Karpas-422 (cell line): ENCODE measurements at regions not wholly inside any gene's neighbourhood (a gene's known extent, or its start where the extent isn't known, plus 50 kb on each side); places are given as distances from the start of the nearest gene placed in this dataset.

ENCODE experiments used
- DNase-seq: peaks from one replicate; pipeline ENCODE4 v3.0.0-alpha.2; 2015
- H2AFZ ChIP-seq: fragments of 200-600 bp; sonication (generic); 2 replicates; pipeline ENCODE4 v1.6.1; 2014; ENCODE audit warnings: antibody characterized with exemption, low read length, mixed read lengths
- H3K27ac ChIP-seq: fragments of 200-600 bp; sonication (generic); 2 replicates; pipeline ENCODE4 v1.5.1; 2014; ENCODE audit warnings: mild to moderate bottlenecking, low read length, moderate library complexity
- H3K27me3 ChIP-seq: fragments of 200-600 bp; sonication (generic); 2 replicates; pipeline ENCODE4 v1.6.1; 2014; ENCODE audit warnings: low read length, mixed read lengths
- H3K36me3 ChIP-seq: fragments of 200-600 bp; sonication (generic); 2 replicates; pipeline ENCODE4 v1.6.1; 2014; ENCODE audit warnings: low read length, mixed read lengths; ENCODE audit not compliant: insufficient read depth
- H3K4me1 ChIP-seq: fragments of 200-600 bp; sonication (generic); 2 replicates; pipeline ENCODE4 v1.6.1; 2014; ENCODE audit warnings: mild to moderate bottlenecking, low read length, mixed read lengths
- H3K4me2 ChIP-seq: fragments of 200-600 bp; sonication (generic); 2 replicates; pipeline ENCODE4 v1.6.1; 2014; ENCODE audit warnings: low read length, low read depth, mild to moderate bottlenecking; ENCODE audit not compliant: poor library complexity, severe bottlenecking
- H3K4me3 ChIP-seq: fragments of 200-600 bp; sonication (generic); 2 replicates; pipeline ENCODE4 v1.5.1; 2014; ENCODE audit warnings: mild to moderate bottlenecking, antibody characterized with exemption, low read length, mixed read lengths
- H3K79me2 ChIP-seq: fragments of 200-600 bp; sonication (generic); 2 replicates; pipeline ENCODE4 v1.6.1; 2014; ENCODE audit warnings: mild to moderate bottlenecking, low read length, mixed read lengths
- H3K9ac ChIP-seq: fragments of 200-600 bp; sonication (generic); 2 replicates; pipeline ENCODE4 v1.6.0; 2014; ENCODE audit warnings: low read length
- H3K9me2 ChIP-seq: fragments of 200-600 bp; sonication (generic), shearing (Covaris generic); replicated peaks from 2 replicates; pipeline ENCODE4 v1.6.0; 2014; ENCODE audit warnings: mild to moderate bottlenecking, low read length, moderate library complexity; ENCODE audit not compliant: insufficient read depth
- H3K9me3 ChIP-seq: fragments of 300-700, 200-600 bp; sonication (generic); 2 replicates; pipeline ENCODE4 v1.6.1; 2014; ENCODE audit warnings: low read length, mixed read lengths
- H4K20me1 ChIP-seq: fragments of 200-600 bp; sonication (generic); 2 replicates; pipeline ENCODE4 v1.6.1; 2014; ENCODE audit warnings: mild to moderate bottlenecking, antibody characterized with exemption, low read length, low read depth; ENCODE audit not compliant: insufficient read depth

- Histone ChIP-seq H3K27me3 (no peaks in the 10 kb centered on the region), H2AFZ (no peak overlapping the region), H3K4me1 (no peaks in the 10 kb centered on the region), H3K27ac (no peak overlapping the region), H3K9me3 (peaks cover 25% of the 10 kb centered on the region), H3K79me2 (no peaks in the 10 kb centered on the region), H3K9ac (no peak overlapping the region), H3K4me2 (no peak overlapping the region), H3K36me3 (no peaks in the 10 kb centered on the region), H3K4me3 (no peak overlapping the region), H4K20me1 (no peaks in the 10 kb centered on the region), H3K9me2 (no peaks in the 10 kb centered on the region)
- DNase-seq, result no peak
These were observed 273.4 kb upstream of the CDH7 start for GRCh38 chr18:65477455-65477854.

GRCh38 chr18:65468881-65469280 lies 281.9 kb upstream of the CDH7 start:
- DNase-seq, result no peak
- no peak overlapping the region for H3K9ac ChIP-seq
- no peak overlapping the region for H3K4me2 ChIP-seq
- H3K4me1 ChIP-seq, result no peaks in the 10 kb centered on the region
- H3K27ac ChIP-seq, result no peak overlapping the region
- H3K9me3 ChIP-seq, result peaks cover 39% of the 10 kb centered on the region
- no peak overlapping the region for H3K4me3 ChIP-seq
- H2AFZ ChIP-seq, result no peak overlapping the region
- H3K9me2 ChIP-seq, result no peaks in the 10 kb centered on the region
- no peaks in the 10 kb centered on the region for H3K27me3 ChIP-seq
- no peaks in the 10 kb centered on the region for H3K36me3 ChIP-seq
- no peaks in the 10 kb centered on the region for H3K79me2 ChIP-seq
- no peaks in the 10 kb centered on the region for H4K20me1 ChIP-seq

- Histone ChIP-seq H3K9me3 (peaks cover 40% of the 10 kb centered on the region), H3K9ac (no peak overlapping the region), H3K9me2 (no peaks in the 10 kb centered on the region), H3K27ac (no peak overlapping the region), H3K4me3 (no peak overlapping the region), H3K27me3 (no peaks in the 10 kb centered on the region), H3K4me1 (no peaks in the 10 kb centered on the region), H4K20me1 (no peaks in the 10 kb centered on the region), H3K36me3 (no peaks in the 10 kb centered on the region), H3K79me2 (no peaks in the 10 kb centered on the region), H3K4me2 (no peak overlapping the region), H2AFZ (no peak overlapping the region)
- no peak for DNase-seq
These were observed 286.5 kb upstream of the CDH7 start for GRCh38 chr18:65464361-65464760.

GRCh38 chr18:65459741-65460140 lies 291.1 kb upstream of the CDH7 start:
- no peaks in the 10 kb centered on the region for H3K36me3 ChIP-seq
- no peaks in the 10 kb centered on the region for H3K9me2 ChIP-seq
- H3K27ac ChIP-seq, result no peak overlapping the region
- H2AFZ ChIP-seq, result no peak overlapping the region
- no peak for DNase-seq
- no peaks in the 10 kb centered on the region for H3K27me3 ChIP-seq
- H3K4me2 ChIP-seq, result no peak overlapping the region
- H4K20me1 ChIP-seq, result no peaks in the 10 kb centered on the region
- no peaks in the 10 kb centered on the region for H3K79me2 ChIP-seq
- H3K9ac ChIP-seq, result no peak overlapping the region
- H3K4me1 ChIP-seq, result no peaks in the 10 kb centered on the region
- peaks cover 31% of the 10 kb centered on the region for H3K9me3 ChIP-seq
- no peak overlapping the region for H3K4me3 ChIP-seq

GRCh38 chr18:65458871-65459270 lies 291.9 kb upstream of the CDH7 start:
- Histone ChIP-seq H3K79me2 (no peaks in the 10 kb centered on the region), H3K9me3 (peaks cover 30% of the 10 kb centered on the region), H3K9me2 (no peaks in the 10 kb centered on the region), H2AFZ (no peak overlapping the region), H3K9ac (no peak overlapping the region), H3K27me3 (no peaks in the 10 kb centered on the region), H3K27ac (no peak overlapping the region), H4K20me1 (no peaks in the 10 kb centered on the region), H3K4me2 (no peak overlapping the region), H3K36me3 (no peaks in the 10 kb centered on the region), H3K4me3 (no peak overlapping the region), H3K4me1 (no peaks in the 10 kb centered on the region)
- DNase-seq, result no peak

GRCh38 chr18:65439188-65439587 lies 311.6 kb upstream of the CDH7 start:
- peak; percentile 43 for DNase-seq
- Histone ChIP-seq H3K4me2 (no peak overlapping the region), H3K9me2 (no peaks in the 10 kb centered on the region), H3K27me3 (no peaks in the 10 kb centered on the region), H3K36me3 (no peaks in the 10 kb centered on the region), H2AFZ (no peak overlapping the region), H3K79me2 (no peaks in the 10 kb centered on the region), H3K27ac (no peak overlapping the region), H4K20me1 (no peaks in the 10 kb centered on the region), H3K4me3 (no peak overlapping the region), H3K9me3 (peaks cover 28% of the 10 kb centered on the region), H3K9ac (no peak overlapping the region), H3K4me1 (no peaks in the 10 kb centered on the region)

- H3K4me2 ChIP-seq, result no peak overlapping the region
- H3K4me3 ChIP-seq, result no peak overlapping the region
- no peak overlapping the region for H3K27ac ChIP-seq
- no peak overlapping the region for H2AFZ ChIP-seq
- H3K79me2 ChIP-seq, result no peaks in the 10 kb centered on the region
- H3K9me3 ChIP-seq, result peaks cover 33% of the 10 kb centered on the region
- 0 out of 2 replicates have a peak, but pooled peaks cover 6% of the 10 kb centered on the region for H3K9me2 ChIP-seq
- H3K36me3 ChIP-seq, result no peaks in the 10 kb centered on the region
- H3K27me3 ChIP-seq, result no peaks in the 10 kb centered on the region
- no peak for DNase-seq
- no peak overlapping the region for H3K9ac ChIP-seq
- no peaks in the 10 kb centered on the region for H3K4me1 ChIP-seq
- H4K20me1 ChIP-seq, result no peaks in the 10 kb centered on the region
These were observed 314.4 kb upstream of the CDH7 start for GRCh38 chr18:65436430-65436829.

GRCh38 chr18:65435534-65435933 lies 315.3 kb upstream of the CDH7 start:
- DNase-seq, result no peak
- Histone ChIP-seq H3K27ac (no peak overlapping the region), H3K9me2 (0 out of 2 replicates have a peak, but pooled peaks cover 6% of the 10 kb centered on the region), H3K27me3 (no peaks in the 10 kb centered on the region), H3K4me3 (no peak overlapping the region), H2AFZ (no peak overlapping the region), H3K9ac (no peak overlapping the region), H3K79me2 (no peaks in the 10 kb centered on the region), H3K9me3 (peaks cover 30% of the 10 kb centered on the region), H3K4me2 (no peak overlapping the region), H3K36me3 (no peaks in the 10 kb centered on the region), H4K20me1 (no peaks in the 10 kb centered on the region), H3K4me1 (no peaks in the 10 kb centered on the region)

GRCh38 chr18:65429601-65430000 lies 321.2 kb upstream of the CDH7 start:
- Histone ChIP-seq H3K9ac (no peak overlapping the region), H4K20me1 (no peaks in the 10 kb centered on the region), H3K36me3 (no peaks in the 10 kb centered on the region), H3K9me2 (0 out of 2 replicates have a peak, but pooled peaks cover 6% of the 10 kb centered on the region), H2AFZ (no peak overlapping the region), H3K79me2 (no peaks in the 10 kb centered on the region), H3K9me3 (peaks cover 31% of the 10 kb centered on the region), H3K27me3 (no peaks in the 10 kb centered on the region), H3K4me1 (no peaks in the 10 kb centered on the region), H3K4me2 (no peak overlapping the region), H3K27ac (no peak overlapping the region), H3K4me3 (no peak overlapping the region)
- no peak for DNase-seq
